ENCODE measurements at regions not wholly inside any gene's neighbourhood (a gene's known extent, or its start where the extent isn't known, plus 50 kb on each side); places are given as distances from the start of the nearest gene placed in this dataset.

DNA sequence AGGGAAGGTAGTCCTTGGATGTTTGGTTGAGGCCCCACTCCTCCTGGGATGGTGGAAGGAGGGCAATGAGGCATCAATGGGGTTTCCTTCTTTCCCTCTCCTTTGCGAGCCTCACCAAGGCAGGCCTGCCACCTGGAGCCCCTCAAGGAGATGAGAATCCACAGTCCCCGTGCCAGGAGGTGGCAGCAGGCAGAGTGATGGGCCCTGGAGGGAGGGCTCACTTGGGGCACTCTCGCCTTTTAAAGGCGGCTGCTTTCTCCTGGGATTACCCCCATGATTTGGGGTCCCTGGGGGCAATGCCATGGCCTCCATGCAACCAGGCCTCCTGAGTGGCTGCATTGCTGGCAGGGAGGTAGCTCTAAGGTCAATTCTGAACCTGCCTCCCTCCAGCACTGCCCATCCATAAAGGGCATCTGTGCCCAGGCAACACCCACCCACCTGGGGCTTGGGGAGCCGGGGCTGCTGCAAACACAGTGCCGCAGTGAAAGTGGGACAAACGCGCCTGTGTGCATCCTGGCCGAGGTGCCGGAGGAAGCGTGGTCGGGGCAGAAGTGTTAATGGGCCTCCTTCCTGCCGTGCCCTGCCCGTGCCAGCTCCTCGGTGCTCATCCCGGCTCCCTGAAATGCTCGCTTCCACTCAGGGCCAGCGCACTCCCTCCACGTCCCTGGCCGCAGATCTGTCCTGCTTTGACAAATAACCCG is 55.9 kb downstream of the ZFP36L2 start:
- TF ChIP-seq CTCF (conservative IDR thresholded peaks at IDR 0.05; ENCODE audit: low read depth, low read length): no peak
- no peak for TF ChIP-seq EZH2 (IDR thresholded peaks at IDR 0.05; ENCODE audit: borderline replicate concordance, low read depth, low read length, poor library complexity, severe bottlenecking)
